SK-N-SH treated with all-trans-retinoic acid at 6 μM for 48 hours (cell line): ENCODE measurements at regions not wholly inside any gene's neighbourhood (a gene's known extent, or its start where the extent isn't known, plus 50 kb on each side); places are given as distances from the start of the nearest gene placed in this dataset.

Experiments used
- ATAC-seq: fragments of 200-7000 bp; cut with Tn5 transposase; 3 replicates; pipeline ENCODE4 v1.9.1; 2020; ENCODE audit warnings: mild to moderate bottlenecking, moderate library complexity
- ARNTL ChIP-seq: fragments of 450-650 bp; formaldehyde crosslinking; IDR thresholded peaks from 2 replicates; pipeline ENCODE4 v1.5.0; 2020; ENCODE audit warnings: low read depth, mild to moderate bottlenecking, moderate library complexity, borderline replicate concordance
- CSDC2 ChIP-seq: fragments of 250-450 bp; sonication (Bioruptor Pico); IDR thresholded peaks from 2 replicates; pipeline ENCODE4 v1.5.0; 2020; ENCODE audit warnings: mild to moderate bottlenecking, moderate library complexity
- ESRRG ChIP-seq: fragments of 250-450 bp; sonication (Bioruptor Pico); IDR thresholded peaks from 2 replicates; pipeline ENCODE4 v1.6.1; 2021; ENCODE audit warnings: mild to moderate bottlenecking
- GLIS3 ChIP-seq: fragments of 250-450 bp; sonication (Bioruptor Pico); IDR thresholded peaks from 2 replicates; pipeline ENCODE4 v1.5.0; 2020; ENCODE audit warnings: mild to moderate bottlenecking, moderate library complexity
- ISL1 ChIP-seq: fragments of 250-450 bp; sonication (Bioruptor Pico); IDR thresholded peaks from 2 replicates; pipeline ENCODE4 v2.1.2; 2022; ENCODE audit warnings: mild to moderate bottlenecking, moderate library complexity
- OSR1 ChIP-seq: fragments of 250-450 bp; sonication (Bioruptor Pico); IDR thresholded peaks from 2 replicates; pipeline ENCODE4 v1.8.0; 2022; ENCODE audit warnings: moderate library complexity, mild to moderate bottlenecking, inconsistent platforms
- PATZ1 ChIP-seq: fragments of 250-450 bp; sonication (Bioruptor Pico); IDR thresholded peaks from 2 replicates; pipeline ENCODE4 v1.8.0; 2020; ENCODE audit warnings: mild to moderate bottlenecking, moderate library complexity, borderline replicate concordance
- PPARA ChIP-seq: fragments of 250-450 bp; sonication (Bioruptor Pico); IDR thresholded peaks from 2 replicates; pipeline ENCODE4 v1.5.0; 2020; ENCODE audit warnings: mild to moderate bottlenecking, borderline replicate concordance
- RARB ChIP-seq: fragments of 250-450 bp; sonication (Bioruptor Pico); IDR thresholded peaks from 2 replicates; pipeline ENCODE4 v1.8.0; 2021; ENCODE audit warnings: mild to moderate bottlenecking, moderate library complexity
- TCF4 ChIP-seq: fragments of 250-450 bp; sonication (Bioruptor Pico); IDR thresholded peaks from 2 replicates; pipeline ENCODE4 v1.8.0; 2021; ENCODE audit warnings: mild to moderate bottlenecking, moderate library complexity, borderline replicate concordance
- TOX ChIP-seq: fragments of 250-450 bp; sonication (Bioruptor Pico); IDR thresholded peaks from 2 replicates; pipeline ENCODE4 v1.8.0; 2021; ENCODE audit warnings: mild to moderate bottlenecking, moderate library complexity, borderline replicate concordance
- TSHZ2 ChIP-seq: fragments of 250-450 bp; sonication (Bioruptor Pico); IDR thresholded peaks from 2 replicates; pipeline ENCODE4 v1.5.0; 2020; ENCODE audit warnings: mild to moderate bottlenecking, moderate library complexity
- ZC3H10 ChIP-seq: fragments of 250-450 bp; sonication (Bioruptor Pico); IDR thresholded peaks from 2 replicates; pipeline ENCODE4 v1.5.1; 2021; ENCODE audit warnings: mild to moderate bottlenecking, moderate library complexity
- ZFP3 ChIP-seq: fragments of 250-450 bp; sonication (Bioruptor Pico); IDR thresholded peaks from 2 replicates; pipeline ENCODE4 v1.5.0; 2020; ENCODE audit warnings: mild to moderate bottlenecking, moderate library complexity
- ZFP30 ChIP-seq: fragments of 450-650 bp; formaldehyde crosslinking; IDR thresholded peaks from 2 replicates; pipeline ENCODE4 v1.5.0; 2022; ENCODE audit warnings: mild to moderate bottlenecking, moderate library complexity
- ZNF70 ChIP-seq: fragments of 450-650 bp; formaldehyde crosslinking; IDR thresholded peaks from 2 replicates; pipeline ENCODE4 v1.5.0; 2020; ENCODE audit warnings: mild to moderate bottlenecking, moderate library complexity
- ZNF8 ChIP-seq: fragments of 450-650 bp; formaldehyde crosslinking; IDR thresholded peaks from 2 replicates; pipeline ENCODE4 v1.5.0; 2020; ENCODE audit warnings: mild to moderate bottlenecking, moderate library complexity
- TF ChIP-seq, protein P1 (sequence below): fragments of 250-450 bp; sonication (Bioruptor Pico); IDR thresholded peaks from 2 replicates; pipeline ENCODE4 v1.8.0; 2021; ENCODE audit warnings: low read depth, mild to moderate bottlenecking, moderate library complexity, borderline replicate concordance

- TF ChIP-seq RARB (CRISPR knock-in tag) (no peak), ZFP30 (CRISPR knock-in tag) (no peak), PPARA (CRISPR knock-in tag) (no peak), ZNF8 (CRISPR knock-in tag) (no peak), ESRRG (no peak), GLIS3 (no peak), ZFP3 (CRISPR knock-in tag) (no peak)
- TF ChIP-seq, all 23 proteins: peak for 0
- ATAC-seq, result no peak
Measured at GRCh38 chr15:31977138-31977537, 53.2 kb upstream of the CHRNA7 start.

GRCh38 chr15:31977812-31978661 is 52.3 kb upstream of the CHRNA7 start:
- ATAC-seq, result peak; percentile 89
- no peak for TF ChIP-seq ARNTL
- no peak for TF ChIP-seq CSDC2 (CRISPR knock-in tag)
- no peak for TF ChIP-seq PPARA (CRISPR knock-in tag)
- TF ChIP-seq ZNF70 (CRISPR knock-in tag), result no peak
- no peak for TF ChIP-seq TCF4
- TF ChIP-seq ZFP30 (CRISPR knock-in tag), result no peak
- TF ChIP-seq TOX (CRISPR knock-in tag), result no peak
- no peak for TF ChIP-seq PATZ1 (CRISPR knock-in tag)
- no peak for TF ChIP-seq GLIS3
- TF ChIP-seq, protein P1, sequence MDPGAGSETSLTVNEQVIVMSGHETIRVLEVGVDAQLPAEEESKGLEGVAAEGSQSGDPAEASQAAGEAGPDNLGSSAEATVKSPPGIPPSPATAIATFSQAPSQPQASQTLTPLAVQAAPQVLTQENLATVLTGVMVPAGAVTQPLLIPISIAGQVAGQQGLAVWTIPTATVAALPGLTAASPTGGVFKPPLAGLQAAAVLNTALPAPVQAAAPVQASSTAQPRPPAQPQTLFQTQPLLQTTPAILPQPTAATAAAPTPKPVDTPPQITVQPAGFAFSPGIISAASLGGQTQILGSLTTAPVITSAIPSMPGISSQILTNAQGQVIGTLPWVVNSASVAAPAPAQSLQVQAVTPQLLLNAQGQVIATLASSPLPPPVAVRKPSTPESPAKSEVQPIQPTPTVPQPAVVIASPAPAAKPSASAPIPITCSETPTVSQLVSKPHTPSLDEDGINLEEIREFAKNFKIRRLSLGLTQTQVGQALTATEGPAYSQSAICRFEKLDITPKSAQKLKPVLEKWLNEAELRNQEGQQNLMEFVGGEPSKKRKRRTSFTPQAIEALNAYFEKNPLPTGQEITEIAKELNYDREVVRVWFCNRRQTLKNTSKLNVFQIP (CRISPR knock-in tag), result no peak
- no peak for TF ChIP-seq ESRRG
- TF ChIP-seq OSR1 (CRISPR knock-in tag), result no peak
- no peak for TF ChIP-seq ZFP3 (CRISPR knock-in tag)
- no peak for TF ChIP-seq RARB (CRISPR knock-in tag)
- TF ChIP-seq ZC3H10 (CRISPR knock-in tag), result no peak
- no peak for TF ChIP-seq ISL1 (CRISPR knock-in tag)
- no peak; the same call in 1 of the 2 replicates for TF ChIP-seq TSHZ2 (CRISPR knock-in tag)
- no peak for TF ChIP-seq ZNF8 (CRISPR knock-in tag)
